Dermis blood vessel endothelial cell (primary cell): ENCODE measurements at regions not wholly inside any gene's neighbourhood (a gene's known extent, or its start where the extent isn't known, plus 50 kb on each side); places are given as distances from the start of the nearest gene placed in this dataset.

Experiments
- DNase-seq: peaks from one replicate; pipeline ENCODE4 v3.0.0; 2010

DNA sequence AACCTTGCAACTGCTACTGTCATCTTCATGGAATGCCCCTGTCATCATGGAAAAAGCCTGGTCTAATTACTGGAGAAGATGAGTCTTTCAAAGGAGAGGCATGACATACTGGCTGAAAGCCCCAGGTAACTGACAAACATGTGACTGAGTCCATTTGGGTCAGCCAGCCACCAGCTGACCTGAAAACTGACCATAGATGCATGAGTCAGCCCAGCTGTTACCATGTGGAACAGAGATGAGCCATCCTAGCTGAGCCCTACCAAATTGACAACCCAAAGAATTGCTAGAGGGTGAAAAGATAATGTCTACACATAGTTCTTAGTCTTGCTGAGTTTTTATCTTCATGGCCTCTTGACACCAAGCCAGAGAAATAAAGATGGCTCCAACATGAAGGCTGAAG lies 311.8 kb downstream of the UTP18 start:
- no peak for DNase-seq
